D721Med (cell line): ENCODE measurements at regions not wholly inside any gene's neighbourhood (a gene's known extent, or its start where the extent isn't known, plus 50 kb on each side); places are given as distances from the start of the nearest gene placed in this dataset.

ENCODE experiments used
- DNase-seq: peaks from one replicate; pipeline ENCODE4 v3.0.0; 2011; ENCODE audit warnings: low spot score; ENCODE audit not compliant: insufficient read length
- FAIRE-seq: peaks from 2 replicates; lab custom pipeline; 2011; peaks lifted over from hg19 to GRCh38; lab: Jason Lieb, UNC
- TF ChIP-seq, protein P1 (sequence below): IDR thresholded peaks from 2 replicates; pipeline ENCODE4 v1.5.1; 2012; ENCODE audit warnings: mild to moderate bottlenecking, control low read depth; ENCODE audit not compliant: insufficient read depth; ENCODE audit errors: missing control alignments

DNA sequence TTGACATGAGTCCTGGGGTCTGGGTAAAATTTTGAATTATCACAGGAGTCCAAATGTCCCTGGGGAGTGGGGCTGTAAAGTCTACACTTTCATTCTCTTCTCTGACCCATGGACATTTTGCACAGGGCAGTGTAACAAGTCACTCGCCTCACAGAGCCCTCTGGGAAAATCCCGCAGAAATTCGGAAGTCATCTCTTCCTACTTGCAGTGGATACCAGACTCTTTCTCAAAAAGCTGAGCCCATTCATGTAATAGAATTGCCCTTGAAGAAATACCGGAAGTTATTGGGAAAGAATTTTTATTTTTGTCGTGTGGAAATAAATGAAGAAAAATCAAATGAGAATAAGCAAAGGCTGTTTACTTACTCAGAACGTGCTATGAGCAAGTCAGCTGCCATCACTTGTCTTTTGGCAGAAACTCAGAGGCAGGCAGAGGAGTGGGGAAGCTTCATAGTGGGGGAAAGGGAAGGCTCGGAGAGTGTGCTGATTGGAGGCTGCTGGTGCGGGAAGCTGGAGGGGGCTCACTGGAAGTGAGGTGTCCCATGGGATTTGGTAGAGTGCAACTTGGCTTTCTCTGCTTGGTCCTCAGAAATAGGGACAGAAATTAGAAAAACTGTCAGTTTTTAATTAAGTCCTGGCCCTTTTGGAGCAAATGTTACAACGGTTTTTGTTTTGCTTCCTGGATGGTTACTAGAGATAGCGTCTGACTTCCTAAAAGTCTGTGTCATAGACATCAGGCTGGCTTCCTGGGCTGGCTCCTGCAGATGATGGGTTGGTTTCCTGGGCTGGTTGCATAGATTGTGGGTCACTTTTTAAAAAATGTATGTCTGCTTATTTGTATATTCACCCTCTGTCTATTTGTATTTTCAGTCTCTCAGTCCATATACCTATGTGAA lies 79.8 kb upstream of the EEF1E1 start:
- no peak for DNase-seq

DNA sequence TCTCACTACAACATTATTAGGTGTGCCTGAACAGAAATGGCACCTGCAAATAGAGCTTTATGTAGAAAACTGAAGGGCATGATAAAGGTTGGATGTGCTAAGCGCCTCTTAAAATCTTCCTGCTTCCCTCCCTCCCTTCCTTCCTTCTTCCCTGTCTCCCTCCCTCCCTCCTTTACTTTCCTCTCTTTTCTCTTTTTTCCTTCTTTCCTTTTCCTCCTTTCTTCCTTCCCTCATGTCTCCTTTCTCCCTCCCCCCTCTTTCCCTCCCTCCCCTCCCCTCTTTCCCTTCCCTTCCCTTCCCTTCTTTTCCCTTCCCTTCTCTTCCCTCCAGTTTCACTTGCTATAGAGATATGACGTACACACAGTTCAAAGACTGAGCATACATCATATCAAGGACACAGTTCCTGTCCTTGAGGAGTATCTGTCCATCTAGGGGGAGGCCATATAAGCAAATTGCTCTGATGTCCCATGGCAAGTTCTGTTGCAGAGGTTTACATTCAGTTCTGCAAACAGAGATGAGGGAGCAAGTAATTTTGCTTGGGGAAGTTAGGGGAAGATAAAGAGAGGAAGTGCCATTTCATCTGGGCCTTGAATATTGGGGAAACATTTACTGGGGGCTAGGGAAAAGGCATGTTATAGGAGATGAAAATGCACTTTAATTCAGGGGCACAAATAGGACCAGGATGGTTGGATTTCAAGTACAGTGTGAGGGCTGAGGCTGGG lies 79.0 kb upstream of the EEF1E1 start:
- FAIRE-seq (no peak), DNase-seq (no peak)
- TF ChIP-seq, protein P1, sequence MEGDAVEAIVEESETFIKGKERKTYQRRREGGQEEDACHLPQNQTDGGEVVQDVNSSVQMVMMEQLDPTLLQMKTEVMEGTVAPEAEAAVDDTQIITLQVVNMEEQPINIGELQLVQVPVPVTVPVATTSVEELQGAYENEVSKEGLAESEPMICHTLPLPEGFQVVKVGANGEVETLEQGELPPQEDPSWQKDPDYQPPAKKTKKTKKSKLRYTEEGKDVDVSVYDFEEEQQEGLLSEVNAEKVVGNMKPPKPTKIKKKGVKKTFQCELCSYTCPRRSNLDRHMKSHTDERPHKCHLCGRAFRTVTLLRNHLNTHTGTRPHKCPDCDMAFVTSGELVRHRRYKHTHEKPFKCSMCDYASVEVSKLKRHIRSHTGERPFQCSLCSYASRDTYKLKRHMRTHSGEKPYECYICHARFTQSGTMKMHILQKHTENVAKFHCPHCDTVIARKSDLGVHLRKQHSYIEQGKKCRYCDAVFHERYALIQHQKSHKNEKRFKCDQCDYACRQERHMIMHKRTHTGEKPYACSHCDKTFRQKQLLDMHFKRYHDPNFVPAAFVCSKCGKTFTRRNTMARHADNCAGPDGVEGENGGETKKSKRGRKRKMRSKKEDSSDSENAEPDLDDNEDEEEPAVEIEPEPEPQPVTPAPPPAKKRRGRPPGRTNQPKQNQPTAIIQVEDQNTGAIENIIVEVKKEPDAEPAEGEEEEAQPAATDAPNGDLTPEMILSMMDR, result no peak

More for the DNA sequence above, 79.8 kb upstream of the EEF1E1 start:
- TF ChIP-seq, protein P1, result no peak
- FAIRE-seq, result no peak

DNA sequence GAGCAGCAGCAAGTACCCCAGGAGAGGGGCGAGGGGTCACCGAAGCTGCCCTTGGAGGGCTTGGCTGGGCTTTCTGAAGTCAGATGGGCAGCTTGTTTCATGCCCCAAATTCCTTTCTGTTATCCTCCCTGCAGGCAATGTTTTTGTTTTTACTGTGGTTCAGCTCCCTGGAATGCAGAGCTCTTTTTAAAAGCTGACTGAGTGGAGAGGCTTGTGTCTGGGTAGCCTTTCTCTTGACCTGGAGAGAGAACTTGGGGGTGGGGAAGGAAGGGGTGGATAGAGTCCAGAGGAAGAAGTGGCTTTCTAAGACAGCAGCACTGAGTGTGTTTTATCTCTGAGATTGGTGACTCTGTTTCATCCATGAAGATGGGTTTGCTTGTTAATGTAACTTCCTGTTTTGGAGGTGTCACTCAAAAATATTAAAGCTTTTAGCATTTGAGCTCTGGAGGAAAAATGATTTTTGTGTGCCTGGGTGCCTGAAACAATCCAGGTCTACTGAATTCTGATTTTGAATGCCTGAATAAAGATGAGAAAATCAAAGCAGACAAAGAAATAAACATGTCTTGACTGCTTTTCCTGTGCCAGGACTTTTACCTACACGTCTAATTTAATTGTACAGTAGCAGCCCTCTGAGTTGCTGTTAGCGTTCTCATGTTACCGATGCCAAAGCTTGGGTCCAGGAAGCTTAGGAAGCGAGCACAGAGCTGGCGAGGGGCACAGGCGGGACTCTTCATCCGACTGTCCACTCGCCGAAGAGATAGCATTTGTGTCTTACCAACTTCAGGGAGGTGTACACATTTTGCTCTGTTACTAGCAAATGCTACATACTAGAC lies 78.2 kb upstream of the EEF1E1 start:
- DNase-seq (no peak), FAIRE-seq (no peak)
- TF ChIP-seq, protein P1, result no peak

DNA sequence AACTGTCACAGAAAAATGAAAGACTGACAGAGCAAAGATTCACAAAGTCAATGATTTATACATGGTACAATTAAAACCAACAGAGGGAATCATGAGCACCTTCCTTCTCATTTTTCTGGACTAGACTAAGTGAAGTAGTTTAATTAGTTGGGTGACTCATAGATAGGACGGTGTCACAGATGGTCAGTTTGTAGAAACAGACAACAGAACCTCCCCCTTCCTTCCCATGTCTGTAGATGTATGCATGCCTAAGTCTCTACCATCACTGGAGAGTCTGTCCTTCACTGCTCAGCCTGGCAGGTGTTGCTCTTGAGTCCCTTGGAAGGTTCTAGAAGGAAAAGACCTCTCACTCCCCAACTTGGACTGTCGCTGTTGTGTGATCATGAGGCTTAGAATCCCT lies 75.4 kb upstream of the EEF1E1 start:
- DNase-seq (no peak), FAIRE-seq (no peak)
- TF ChIP-seq, protein P1, result no peak

DNA sequence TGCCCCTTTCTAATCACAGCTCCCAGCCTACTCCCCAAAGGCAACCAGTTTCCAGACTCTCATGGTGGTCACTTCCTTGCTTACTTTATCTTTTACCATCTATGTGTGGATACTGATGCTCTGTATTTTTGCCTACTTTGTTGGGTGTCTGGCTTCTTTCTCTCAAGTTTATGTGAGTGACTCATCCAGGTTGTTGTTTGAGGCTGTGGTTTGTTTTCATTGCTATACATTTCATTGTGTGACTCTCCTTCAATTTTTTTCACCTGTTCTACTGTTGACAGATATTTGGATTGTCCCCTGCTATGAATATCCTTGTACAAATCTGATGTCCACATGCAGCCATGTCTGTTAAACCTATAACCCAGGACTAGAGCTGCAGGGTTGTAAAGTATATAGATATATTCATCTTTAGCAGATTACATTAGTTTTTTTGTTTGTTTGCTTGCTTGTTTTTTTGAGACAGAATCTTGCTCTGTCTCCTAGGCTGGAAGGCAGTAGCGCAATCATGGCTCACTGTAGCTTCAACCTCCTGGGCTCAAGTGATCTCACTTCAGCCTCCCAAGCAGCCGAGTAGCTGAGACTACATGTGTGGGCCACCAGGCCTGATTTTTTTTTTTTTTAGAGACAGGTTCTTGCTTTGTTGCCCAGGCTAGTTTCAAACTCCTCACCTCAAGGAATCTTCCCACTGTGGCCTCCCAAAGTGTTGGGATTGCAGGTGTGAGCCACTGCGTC lies 72.9 kb upstream of the EEF1E1 start:
- TF ChIP-seq, protein P1, result no peak
- FAIRE-seq (no peak), DNase-seq (no peak)

DNA sequence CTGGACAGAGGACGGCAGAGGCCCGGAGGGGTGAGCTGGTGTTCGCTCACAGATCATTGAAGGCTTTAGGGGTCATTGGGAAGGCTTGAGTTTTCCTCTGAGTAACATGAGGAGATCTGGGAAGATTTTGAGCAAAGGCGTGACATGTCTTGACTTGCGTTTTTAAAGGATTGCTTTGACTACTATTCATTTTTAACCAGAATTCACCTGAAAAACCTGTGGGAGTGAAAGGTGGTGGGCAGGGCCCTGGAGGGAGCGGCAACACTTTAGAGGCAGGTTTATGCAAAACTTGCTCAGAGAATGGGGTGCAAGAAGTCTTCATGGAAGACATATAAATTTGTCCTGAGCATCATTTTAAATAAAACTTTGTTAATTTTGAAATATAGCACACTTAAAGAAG lies 72.2 kb upstream of the EEF1E1 start:
- TF ChIP-seq, protein P1, result no peak
- FAIRE-seq (no peak), DNase-seq (no peak)
